GM19438 (cell line): ENCODE measurements at regions not wholly inside any gene's neighbourhood (a gene's known extent, or its start where the extent isn't known, plus 50 kb on each side); places are given as distances from the start of the nearest gene placed in this dataset.
"Not testable (repeated sequence)": the region's sequence is repeated elsewhere in the genome, so short reads cannot be mapped to it uniquely, and the experiment has no call there.

Experiments
- ATAC-seq: cut with Tn5 transposase; IDR thresholded peaks from one replicate; pipeline ENCODE4 v1.9.1; 2021; ENCODE audit warnings: low read depth; ENCODE audit not compliant: unreplicated experiment

- no peak for ATAC-seq
Observed at GRCh38 chr9:26789959-26790358, 102.6 kb downstream of the CAAP1 start.

- ATAC-seq = no peak
Observed at GRCh38 chr9:26786564-26786963, 106.0 kb downstream of the CAAP1 start.

GRCh38 chr9:26782899-26783298, 109.7 kb downstream of the CAAP1 start:
- no peak for ATAC-seq

DNA sequence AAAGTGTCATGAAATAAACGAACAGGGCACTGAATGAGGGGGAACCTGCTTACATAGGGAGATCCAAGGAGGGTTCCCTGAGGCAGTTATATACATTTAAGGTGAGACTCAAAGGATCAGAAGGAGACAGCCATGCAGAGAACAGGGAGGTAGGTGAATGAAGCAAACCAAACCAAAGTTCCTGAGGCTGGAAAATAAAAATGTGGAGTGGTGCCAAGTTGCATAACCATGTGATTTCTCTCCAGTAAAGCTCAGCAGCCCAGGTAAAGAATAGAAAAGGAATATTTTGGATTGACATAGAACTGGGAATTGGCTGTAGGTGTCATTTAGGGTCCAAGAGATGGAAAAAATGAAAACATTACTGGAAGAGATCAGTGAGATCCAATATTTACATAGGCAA, 110.7 kb downstream of the CAAP1 start:
- no peak for ATAC-seq

- not testable (repeated sequence) for ATAC-seq
Observed at GRCh38 chr9:26780307-26780706, 112.3 kb downstream of the CAAP1 start.

DNA sequence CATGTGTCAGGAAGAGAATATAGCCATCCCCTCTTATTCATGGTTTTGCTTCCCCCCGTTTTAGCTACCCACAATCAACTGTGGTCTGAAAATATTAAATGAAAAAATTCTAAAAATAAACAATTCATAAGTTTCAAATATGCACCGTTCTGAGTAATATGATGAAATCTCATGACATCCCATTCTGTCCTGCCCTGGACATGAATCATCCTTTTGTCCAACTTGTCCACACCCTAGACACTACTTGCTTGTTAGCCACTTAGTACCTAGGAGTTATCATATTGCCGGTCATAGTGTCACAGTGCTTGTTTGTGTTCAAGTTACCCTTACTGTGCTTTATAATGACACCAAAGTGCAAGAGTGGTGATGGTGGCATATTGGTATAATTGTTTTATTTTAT, 113.5 kb downstream of the CAAP1 start:
- ATAC-seq = no peak

DNA sequence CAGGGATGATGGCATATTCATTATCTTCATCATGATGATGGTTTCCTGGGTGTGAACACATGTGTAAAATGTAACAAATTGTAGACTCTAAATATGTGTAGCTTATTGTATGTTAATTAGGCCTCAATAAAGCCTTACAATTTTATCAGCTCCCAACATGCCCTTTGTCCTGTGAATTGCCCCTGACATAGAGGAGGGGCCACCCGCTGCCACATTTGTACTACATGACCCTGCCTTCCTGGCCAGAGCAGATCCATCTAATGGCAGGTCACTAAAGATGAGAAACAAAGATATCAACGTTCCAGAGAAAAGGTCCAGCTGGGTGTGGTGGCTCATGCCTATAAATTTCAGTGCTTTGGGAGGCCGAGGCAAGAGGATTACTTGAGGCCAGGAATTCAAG, 117.2 kb downstream of the CAAP1 start:
- no peak for ATAC-seq

GRCh38 chr9:26773056-26773455, 119.5 kb downstream of the CAAP1 start:
- ATAC-seq = no peak

DNA sequence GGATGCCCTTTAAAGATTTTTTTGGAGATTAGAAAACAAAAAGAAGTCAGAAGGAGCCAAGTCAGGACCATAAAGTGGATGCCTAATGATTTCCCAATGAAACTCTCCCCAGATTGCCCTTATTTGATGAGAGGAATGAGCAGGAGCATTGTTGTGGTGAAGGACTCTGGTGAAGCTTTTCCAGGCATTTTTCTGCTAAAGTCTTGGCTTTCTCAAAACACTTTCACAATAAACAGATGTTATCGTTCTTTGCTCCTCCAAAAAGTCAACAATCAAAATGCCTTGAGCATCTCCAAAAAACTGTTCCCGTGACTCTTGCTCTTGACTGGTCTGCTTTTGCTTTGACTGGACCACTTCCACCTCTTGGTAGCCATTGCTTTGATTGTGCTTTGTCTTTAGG, 121.8 kb downstream of the CAAP1 start:
- no peak for ATAC-seq

- no peak for ATAC-seq
Observed at GRCh38 chr9:26768145-26768544, 124.5 kb downstream of the CAAP1 start.

- ATAC-seq = no peak
Observed at GRCh38 chr9:26760675-26761074, 131.9 kb downstream of the CAAP1 start.

- no peak for ATAC-seq
Observed at GRCh38 chr9:26758655-26759054, 133.9 kb downstream of the CAAP1 start.

DNA sequence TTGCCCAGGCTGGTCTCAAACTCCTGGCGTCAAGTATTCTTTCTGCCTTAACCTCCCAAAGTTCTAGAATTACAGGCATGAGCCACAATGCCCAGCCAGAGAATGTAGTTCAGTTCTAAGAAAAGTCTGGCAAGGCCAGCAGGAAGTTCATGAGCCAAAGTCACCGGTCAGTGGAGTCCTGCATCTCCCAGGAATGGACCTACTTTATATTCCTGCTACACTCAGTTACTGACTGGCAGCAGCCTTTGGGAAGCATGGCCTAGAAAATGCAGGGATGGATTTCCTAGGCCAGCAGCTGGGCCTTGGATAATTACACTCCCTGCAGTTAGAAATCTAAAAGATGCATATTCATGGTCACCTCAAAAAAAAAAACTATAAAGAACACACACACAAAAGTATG, 135.7 kb downstream of the CAAP1 start:
- ATAC-seq = no peak

DNA sequence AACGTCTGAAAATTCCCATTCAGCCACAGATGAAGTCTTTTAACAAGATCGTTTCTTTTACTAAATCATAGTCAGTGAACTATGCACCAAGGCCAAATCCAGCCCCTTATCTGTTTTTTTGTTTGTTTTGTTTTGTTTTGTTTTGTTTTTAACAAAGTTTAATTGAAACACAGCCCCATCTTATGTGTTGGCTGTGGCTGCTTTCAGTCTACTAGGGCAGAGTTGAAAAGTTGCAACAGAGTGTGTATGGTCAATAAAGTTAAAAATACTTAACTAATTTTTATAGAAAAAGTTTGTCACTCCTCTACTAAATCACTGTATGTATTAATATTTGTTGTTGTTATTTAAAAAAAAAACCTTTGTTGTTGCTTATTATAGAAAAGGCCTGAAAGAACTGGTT, 137.1 kb downstream of the CAAP1 start:
- ATAC-seq = no peak

- ATAC-seq = no peak
Observed at GRCh38 chr9:26754509-26755164, 138.0 kb downstream of the CAAP1 start.

- no peak for ATAC-seq
Observed at GRCh38 chr9:26753971-26754370, 138.6 kb downstream of the CAAP1 start.

DNA sequence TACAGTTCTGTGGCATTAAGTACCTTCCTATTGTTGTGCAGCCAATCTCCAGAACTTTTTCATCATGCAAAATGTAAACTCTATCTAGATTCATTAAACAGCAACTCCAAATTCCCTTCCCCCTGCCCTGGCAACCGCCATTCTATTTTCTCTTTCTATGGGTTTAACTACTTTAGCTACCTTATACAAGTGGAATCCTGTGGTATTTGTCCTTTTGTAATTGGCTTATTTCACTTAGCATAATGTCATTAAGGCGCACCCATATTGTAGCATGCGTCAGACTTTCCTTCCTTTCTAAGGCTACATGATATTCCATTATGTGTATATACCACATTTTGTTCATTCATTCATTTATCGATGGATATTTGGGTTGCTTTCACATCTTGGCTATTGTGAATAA, 142.4 kb downstream of the CAAP1 start:
- no peak for ATAC-seq

DNA sequence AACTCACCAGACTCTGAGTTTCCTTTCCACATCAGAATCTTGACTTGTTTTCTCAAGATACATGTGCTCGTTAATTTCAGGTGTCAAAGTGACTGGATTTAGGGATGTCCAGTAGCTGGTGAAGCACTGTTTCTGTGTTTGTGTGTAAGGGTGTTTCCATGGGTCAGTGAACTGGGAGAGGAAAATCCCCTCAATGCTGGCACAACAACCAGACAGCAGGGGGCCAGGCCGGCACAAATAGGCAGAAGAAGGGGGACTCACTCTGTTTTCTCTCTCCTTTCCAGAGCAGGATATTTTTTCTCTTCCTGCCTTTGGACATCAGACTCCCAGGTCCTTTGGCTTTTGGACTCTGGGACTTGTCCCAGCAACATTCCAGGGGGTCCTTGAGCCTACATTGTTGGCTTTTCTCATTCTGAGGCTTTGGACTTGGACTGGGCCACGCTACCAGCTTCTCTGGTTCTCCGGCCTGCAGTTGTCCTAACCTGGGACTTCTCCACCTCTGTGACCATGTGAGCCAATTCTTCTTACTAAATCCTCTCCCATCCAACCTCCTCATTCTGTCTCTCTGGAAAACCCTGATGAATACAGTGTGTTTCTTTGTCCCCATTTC, 144.0 kb downstream of the CAAP1 start:
- no peak for ATAC-seq

DNA sequence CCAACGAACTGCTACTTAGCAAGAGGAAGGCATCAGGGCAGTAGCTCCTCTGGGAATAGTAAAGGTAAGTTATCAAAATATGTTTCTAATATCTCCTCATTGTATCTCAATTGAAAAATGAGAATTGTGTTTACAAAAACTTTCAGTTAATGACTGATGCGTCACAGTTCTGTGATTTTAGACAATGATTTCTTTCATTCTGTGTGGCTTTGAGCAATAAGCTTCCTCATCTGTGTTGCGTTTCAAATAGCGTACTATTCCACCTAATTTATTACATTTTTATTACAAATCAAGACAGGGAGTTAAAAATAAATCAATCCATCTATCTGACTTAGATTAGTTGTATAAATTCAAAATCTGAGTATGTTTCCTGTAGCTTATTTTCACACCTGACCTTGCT, 145.0 kb downstream of the CAAP1 start:
- no peak for ATAC-seq

DNA sequence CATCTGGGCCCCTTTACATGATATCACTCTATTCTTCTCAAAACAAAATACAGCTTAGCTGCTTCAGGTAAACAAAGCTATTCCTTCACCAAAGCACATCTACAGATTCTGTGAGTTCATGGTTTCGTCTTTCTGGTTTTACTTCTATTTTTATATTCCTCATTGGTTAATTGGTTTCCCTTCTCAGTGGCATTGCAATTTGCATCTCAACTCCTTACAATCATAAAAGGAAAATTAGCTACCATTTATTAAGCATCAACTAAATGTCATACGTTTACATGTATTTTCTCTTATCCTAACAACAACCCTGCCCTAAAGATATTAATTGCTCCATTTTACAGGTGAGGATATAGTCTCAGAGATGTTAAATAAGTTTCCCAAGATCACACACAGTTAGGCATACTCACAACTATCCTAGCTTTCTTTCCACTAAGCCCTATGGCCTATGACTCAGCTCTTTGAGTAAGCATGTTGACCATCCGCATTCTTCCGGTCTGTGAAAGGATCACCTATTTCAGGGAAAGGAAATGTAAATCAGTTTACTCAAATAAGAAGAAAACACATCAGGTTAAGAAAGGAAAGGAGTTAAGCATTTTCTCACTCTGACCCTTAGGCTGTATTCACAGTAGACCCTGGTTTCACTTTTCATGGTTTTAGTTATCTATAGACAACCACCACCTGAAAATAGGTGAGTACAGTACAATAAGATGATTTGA, 146.1 kb downstream of the CAAP1 start:
- peak; percentile 91 for ATAC-seq

GRCh38 chr9:26745111-26745510, 147.5 kb downstream of the CAAP1 start:
- no peak for ATAC-seq
